ENCODE measurements at regions not wholly inside any gene's neighbourhood (a gene's known extent, or its start where the extent isn't known, plus 50 kb on each side); places are given as distances from the start of the nearest gene placed in this dataset.
"Not testable (repeated sequence)": the region's sequence is repeated elsewhere in the genome, so short reads cannot be mapped to it uniquely, and the experiment has no call there.

GRCh38 chr3:89533275-89533674, 425.9 kb downstream of the EPHA3 start:
- no peaks in the 10 kb centered on the region for H3K36me3 ChIP-seq (ENCODE audit: control insufficient read depth in 2 of 2, insufficient read depth in 1 of 2, low read length in 2 of 2)
- CTCF ChIA-PET = no interaction called here
- H3K9me3 ChIP-seq (ENCODE audit: control insufficient read depth, insufficient read depth, low read depth, low read length) = no peaks in the 10 kb centered on the region
- no peaks in the 10 kb centered on the region for H3K4me1 ChIP-seq (ENCODE audit: control insufficient read depth, insufficient read depth, low read length)
- no peak overlapping the region for H3K4me3 ChIP-seq (ENCODE audit: low read depth, low read length)
- POLR2A ChIA-PET = no interaction called here
- no peak overlapping the region for H3K27ac ChIP-seq (ENCODE audit: extremely low read depth, low read depth, low read length)
- TF ChIP-seq ZNF121 (tag by site-specific recombination; IDR thresholded peaks at IDR 0.05) (no peak), ZNF146 (tag by site-specific recombination; IDR thresholded peaks at IDR 0.05) (no peak), ZBTB17 (tag by site-specific recombination; IDR thresholded peaks at IDR 0.05) (no peak), ZBTB20 (tag by site-specific recombination; IDR thresholded peaks at IDR 0.05) (no peak), ZNF211 (tag by site-specific recombination; IDR thresholded peaks at IDR 0.05; ENCODE audit: low read depth) (no peak), ZNF292 (tag by site-specific recombination; IDR thresholded peaks at IDR 0.05; ENCODE audit: borderline replicate concordance, low read depth) (no peak), BCL11A (tag by site-specific recombination; IDR thresholded peaks at IDR 0.05; ENCODE audit: low read depth) (no peak), ZNF792 (tag by site-specific recombination; IDR thresholded peaks at IDR 0.05) (no peak), ZNF76 (tag by site-specific recombination; IDR thresholded peaks at IDR 0.05; ENCODE audit: borderline replicate concordance, low read depth) (no peak), ZNF549 (tag by site-specific recombination; IDR thresholded peaks at IDR 0.05) (no peak), ZXDB (tag by site-specific recombination; IDR thresholded peaks at IDR 0.05) (no peak), ZNF521 (tag by site-specific recombination; IDR thresholded peaks at IDR 0.05) (no peak), ZNF311 (tag by site-specific recombination; IDR thresholded peaks at IDR 0.05; ENCODE audit: borderline replicate concordance) (no peak), ZNF23 (tag by site-specific recombination; IDR thresholded peaks at IDR 0.05; ENCODE audit: borderline replicate concordance) (no peak), ZNF629 (tag by site-specific recombination; IDR thresholded peaks at IDR 0.05) (no peak)
- TF ChIP-seq, protein P1, sequence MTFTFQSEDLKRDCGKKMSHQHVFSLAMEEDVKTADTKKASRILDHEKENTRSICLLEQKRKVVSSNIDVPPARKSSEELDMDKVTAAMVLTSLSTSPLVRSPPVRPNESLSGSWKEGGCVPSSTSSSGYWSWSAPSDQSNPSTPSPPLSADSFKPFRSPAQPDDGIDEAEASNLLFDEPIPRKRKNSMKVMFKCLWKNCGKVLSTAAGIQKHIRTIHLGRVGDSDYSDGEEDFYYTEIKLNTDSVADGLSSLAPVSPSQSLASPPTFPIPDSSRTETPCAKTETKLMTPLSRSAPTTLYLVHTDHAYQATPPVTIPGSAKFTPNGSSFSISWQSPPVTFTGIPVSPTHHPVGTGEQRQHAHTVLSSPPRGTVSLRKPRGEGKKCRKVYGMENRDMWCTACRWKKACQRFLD (tag by site-specific recombination; IDR thresholded peaks at IDR 0.05) = no peak

DNA sequence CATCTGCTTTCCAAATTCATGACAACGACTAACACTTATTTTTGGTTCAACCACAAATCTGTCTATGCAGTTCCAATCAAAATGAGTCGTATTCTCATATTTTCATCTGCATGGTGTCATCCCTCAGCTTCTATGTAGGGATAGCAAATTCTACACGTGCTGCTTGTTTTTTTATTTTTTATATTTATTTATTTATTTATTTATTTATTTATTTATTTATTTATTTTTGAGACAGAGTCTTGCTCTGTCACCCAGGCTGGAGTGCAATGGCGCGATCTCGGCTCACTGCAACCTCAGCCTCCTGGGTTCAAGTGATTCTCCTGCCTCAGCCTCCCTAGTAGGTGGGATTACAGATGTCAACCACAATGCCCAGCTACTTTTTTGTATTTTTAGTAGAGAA, 447.2 kb downstream of the EPHA3 start:
- H3K4me1 ChIP-seq (ENCODE audit: control insufficient read depth, insufficient read depth, low read length); H3K4me3 ChIP-seq (ENCODE audit: low read depth, low read length); H3K36me3 ChIP-seq (ENCODE audit: control insufficient read depth in 2 of 2, insufficient read depth in 1 of 2, low read length in 2 of 2); H3K9me3 ChIP-seq (ENCODE audit: control insufficient read depth, insufficient read depth, low read depth, low read length); POLR2A ChIA-PET; H3K27ac ChIP-seq (ENCODE audit: extremely low read depth, low read depth, low read length); CTCF ChIA-PET: not testable (repeated sequence)
- peak; percentile 17; the same call in 1 of the 2 replicates for TF ChIP-seq ZNF654 (tag by site-specific recombination; IDR thresholded peaks at IDR 0.05; ENCODE audit: low read depth)
- TF ChIP-seq ZNF555 (tag by site-specific recombination; conservative IDR thresholded peaks at IDR 0.05) = peak; percentile 61
- TF ChIP-seq ZNF394 (tag by site-specific recombination; IDR thresholded peaks at IDR 0.05; ENCODE audit: borderline replicate concordance) = peak; percentile 80
- TF ChIP-seq ZNF140 (tag by site-specific recombination; IDR thresholded peaks at IDR 0.05) = peak; percentile 75; the same call in 1 of the 2 replicates
- TF ChIP-seq ZNF623 (tag by site-specific recombination; IDR thresholded peaks at IDR 0.05) = 0 out of 2 replicates have a peak, but pooled peaks have one; percentile 42
- TF ChIP-seq ZNF433 (tag by site-specific recombination; IDR thresholded peaks at IDR 0.05; ENCODE audit: low read depth) = peak; percentile 26; the same call in 1 of the 2 replicates
- peak; percentile 83 for TF ChIP-seq ZNF518A (tag by site-specific recombination; conservative IDR thresholded peaks at IDR 0.05; ENCODE audit: low read depth)
- TF ChIP-seq ZBTB11 (tag by site-specific recombination; conservative IDR thresholded peaks at IDR 0.05; ENCODE audit: low read depth) = peak; percentile 61; the same call in 1 of the 2 replicates
- TF ChIP-seq ZBTB8A (tag by site-specific recombination; IDR thresholded peaks at IDR 0.05) = peak; percentile 59
- peak; percentile 72 for TF ChIP-seq ZNF426 (tag by site-specific recombination; IDR thresholded peaks at IDR 0.05)
- peak; percentile 48 for TF ChIP-seq ZNF510 (tag by site-specific recombination; IDR thresholded peaks at IDR 0.05; ENCODE audit: insufficient replicate concordance)

All from HEK293 (cell line).